ENCODE measurements at regions not wholly inside any gene's neighbourhood (a gene's known extent, or its start where the extent isn't known, plus 50 kb on each side); places are given as distances from the start of the nearest gene placed in this dataset.

- 57 to 71% methylated on average over 1 of the region's 1 CpG for WGBS, 2 donors
- no peaks in the 10 kb centered on the region for H3K9me3 ChIP-seq
- DNase-seq = no peak
- peaks cover 0 to 7% (median 0%) of the 10 kb centered on the region in 4 donors for H3K27me3 ChIP-seq
- H3K36me3 ChIP-seq = no peaks in the 10 kb centered on the region
- no peaks in the 10 kb centered on the region for H3K4me1 ChIP-seq
- TF ChIP-seq CTCF (IDR thresholded peaks at IDR 0.05) = no peak
- TF ChIP-seq POLR2A (IDR thresholded peaks at IDR 0.05) = no peak
- intact Hi-C loops (cut with DNase I) = no loop called here
- no peak overlapping the region for H3K4me3 ChIP-seq
- H3K27ac ChIP-seq = no peak overlapping the region
Measured at GRCh38 chr2:16526193-16526592, 139.4 kb downstream of the CYRIA start.

GRCh38 chr2:16525265-16525887 lies 140.3 kb downstream of the CYRIA start:
- Histone ChIP-seq H3K9me3 (no peaks in the 10 kb centered on the region), H3K4me3 (no peak overlapping the region), H3K36me3 (no peaks in the 10 kb centered on the region), H3K4me1 (no peaks in the 10 kb centered on the region), H3K27ac (no peak overlapping the region), H3K27me3 (peaks cover 0 to 7% (median 0%) of the 10 kb centered on the region in 4 donors)
- TF ChIP-seq POLR2A (IDR thresholded peaks at IDR 0.05) (no peak), CTCF (IDR thresholded peaks at IDR 0.05) (peak in 4 of 6 experiments; percentile 14 to 58 (median 40))
- intact Hi-C loops (cut with DNase I) = no loop called here
- 81% methylated on average over 11 to 14 of the region's 15 CpGs for WGBS, 2 donors
- DNase-seq = no peak

- Histone ChIP-seq H3K4me1 (no peaks in the 10 kb centered on the region), H3K36me3 (no peaks in the 10 kb centered on the region), H3K4me3 (no peak overlapping the region), H3K9me3 (no peaks in the 10 kb centered on the region), H3K27ac (no peak overlapping the region), H3K27me3 (peaks cover 0 to 12% (median 0%) of the 10 kb centered on the region in 4 donors)
- TF ChIP-seq POLR2A (IDR thresholded peaks at IDR 0.05) (no peak), CTCF (IDR thresholded peaks at IDR 0.05) (no peak)
- 83 to 87% methylated on average over 8 of the region's 8 CpGs for WGBS, 2 donors
- intact Hi-C loops (cut with DNase I) = no loop called here
- no peak for DNase-seq
Measured at GRCh38 chr2:16523711-16524110, 141.9 kb downstream of the CYRIA start.

- Histone ChIP-seq H3K9me3 (no peaks in the 10 kb centered on the region), H3K4me3 (no peak overlapping the region), H3K4me1 (no peaks in the 10 kb centered on the region), H3K27me3 (peaks cover 0 to 15% (median 0%) of the 10 kb centered on the region in 4 donors), H3K36me3 (no peaks in the 10 kb centered on the region), H3K27ac (no peak overlapping the region)
- TF ChIP-seq CTCF (IDR thresholded peaks at IDR 0.05) (no peak), POLR2A (IDR thresholded peaks at IDR 0.05) (no peak)
- WGBS, 2 donors = 60 to 72% methylated on average over 12 to 13 of the region's 13 CpGs
- no peak for DNase-seq
- intact Hi-C loops (cut with DNase I) = no loop called here
Measured at GRCh38 chr2:16522031-16522831, 143.4 kb downstream of the CYRIA start.

- DNase-seq = no peak
- intact Hi-C loops (cut with DNase I) = no loop called here
- no peaks in the 10 kb centered on the region for H3K4me1 ChIP-seq
- TF ChIP-seq POLR2A (IDR thresholded peaks at IDR 0.05) = no peak
- no peak for TF ChIP-seq CTCF (IDR thresholded peaks at IDR 0.05)
- 0% methylated on average over 1 of the region's 1 CpG for WGBS, 2 donors
- no peaks in the 10 kb centered on the region for H3K9me3 ChIP-seq
- H3K27me3 ChIP-seq = peaks cover 0 to 16% (median 0%) of the 10 kb centered on the region in 4 donors
- no peak overlapping the region for H3K27ac ChIP-seq
- no peak overlapping the region for H3K4me3 ChIP-seq
- no peaks in the 10 kb centered on the region for H3K36me3 ChIP-seq
Measured at GRCh38 chr2:16520891-16521290, 144.7 kb downstream of the CYRIA start.
